ENCODE measurements at regions not wholly inside any gene's neighbourhood (a gene's known extent, or its start where the extent isn't known, plus 50 kb on each side); places are given as distances from the start of the nearest gene placed in this dataset.
"Not testable (repeated sequence)": the region's sequence is repeated elsewhere in the genome, so short reads cannot be mapped to it uniquely, and the experiment has no call there.

DNA sequence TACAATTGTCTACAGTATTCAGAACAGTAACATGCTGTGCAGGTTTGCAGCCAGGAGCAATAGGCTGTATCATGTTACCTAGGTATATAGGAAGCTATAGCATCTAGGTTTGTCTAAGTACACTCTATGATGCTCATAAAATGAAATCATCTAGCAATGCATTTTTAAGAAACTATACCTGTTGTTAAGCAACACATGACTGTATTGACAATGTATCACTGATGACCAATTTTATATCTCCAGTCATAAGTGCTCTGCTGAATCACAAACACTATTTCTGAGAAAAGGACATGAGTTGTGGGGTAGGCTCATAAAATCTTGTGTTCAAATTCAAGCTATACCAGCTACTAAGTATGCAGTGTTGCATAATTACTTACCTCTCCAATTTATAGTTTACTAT lies 501.3 kb downstream of the CD109 start:
- TF ChIP-seq, protein P1, sequence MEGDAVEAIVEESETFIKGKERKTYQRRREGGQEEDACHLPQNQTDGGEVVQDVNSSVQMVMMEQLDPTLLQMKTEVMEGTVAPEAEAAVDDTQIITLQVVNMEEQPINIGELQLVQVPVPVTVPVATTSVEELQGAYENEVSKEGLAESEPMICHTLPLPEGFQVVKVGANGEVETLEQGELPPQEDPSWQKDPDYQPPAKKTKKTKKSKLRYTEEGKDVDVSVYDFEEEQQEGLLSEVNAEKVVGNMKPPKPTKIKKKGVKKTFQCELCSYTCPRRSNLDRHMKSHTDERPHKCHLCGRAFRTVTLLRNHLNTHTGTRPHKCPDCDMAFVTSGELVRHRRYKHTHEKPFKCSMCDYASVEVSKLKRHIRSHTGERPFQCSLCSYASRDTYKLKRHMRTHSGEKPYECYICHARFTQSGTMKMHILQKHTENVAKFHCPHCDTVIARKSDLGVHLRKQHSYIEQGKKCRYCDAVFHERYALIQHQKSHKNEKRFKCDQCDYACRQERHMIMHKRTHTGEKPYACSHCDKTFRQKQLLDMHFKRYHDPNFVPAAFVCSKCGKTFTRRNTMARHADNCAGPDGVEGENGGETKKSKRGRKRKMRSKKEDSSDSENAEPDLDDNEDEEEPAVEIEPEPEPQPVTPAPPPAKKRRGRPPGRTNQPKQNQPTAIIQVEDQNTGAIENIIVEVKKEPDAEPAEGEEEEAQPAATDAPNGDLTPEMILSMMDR (IDR thresholded peaks at IDR 0.05): no peak
- H3K27me3 ChIP-seq: no peaks in the 10 kb centered on the region
- no peak overlapping the region for H3K27ac ChIP-seq
- H3K36me3 ChIP-seq: no peaks in the 10 kb centered on the region
- H3K4me3 ChIP-seq: no peak overlapping the region
- no peaks in the 10 kb centered on the region for H3K9me3 ChIP-seq
- DNase-seq (ENCODE audit: low spot score): no peak
- no peaks in the 10 kb centered on the region for H3K4me1 ChIP-seq

DNA sequence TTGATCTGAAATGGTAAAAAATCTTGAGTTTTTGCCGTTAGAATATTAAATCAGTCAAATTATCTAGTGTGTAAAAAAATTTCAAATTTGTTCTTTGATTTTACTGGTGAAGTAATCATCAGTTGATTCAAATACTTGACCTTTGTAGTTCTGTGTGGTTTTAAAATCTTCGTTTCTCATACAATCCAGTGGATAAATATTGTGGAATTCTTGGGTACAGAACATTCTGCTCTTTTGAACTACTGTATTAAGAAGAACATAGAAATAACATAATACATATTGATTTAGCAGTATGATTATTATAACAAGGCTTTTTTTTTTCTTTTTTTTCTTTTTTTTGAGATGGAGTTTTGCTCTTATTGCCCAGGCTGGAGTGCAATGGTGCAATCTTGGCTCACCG lies 491.8 kb downstream of the CD109 start:
- no peak for DNase-seq (ENCODE audit: low spot score)
- TF ChIP-seq, protein P1 (IDR thresholded peaks at IDR 0.05): no peak
- H3K27ac ChIP-seq: no peak overlapping the region

DNA sequence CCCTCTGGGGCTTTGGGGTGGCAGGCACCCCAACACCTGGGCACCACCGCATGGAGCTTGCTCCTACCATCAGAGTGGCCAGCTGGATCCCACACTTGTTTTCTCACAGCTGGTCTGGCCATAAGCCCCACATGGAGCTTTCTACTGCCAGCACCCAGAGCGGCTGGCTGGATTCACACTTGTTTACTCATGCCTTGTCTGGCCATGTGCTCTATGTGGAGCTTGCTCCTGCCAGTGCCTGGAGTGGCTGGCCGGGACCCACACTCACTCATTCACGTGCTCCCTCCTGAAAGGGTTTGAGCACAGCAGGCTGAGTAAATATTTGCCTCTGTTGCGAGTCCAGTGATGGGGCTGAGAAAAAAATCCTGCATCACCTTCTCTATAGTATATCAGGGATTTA lies 487.0 kb downstream of the CD109 start:
- no peak for DNase-seq (ENCODE audit: low spot score)
- Histone ChIP-seq H3K4me3 (no peak overlapping the region), H3K9me3 (no peaks in the 10 kb centered on the region), H3K4me1 (no peaks in the 10 kb centered on the region), H3K27me3 (no peaks in the 10 kb centered on the region), H3K36me3 (no peaks in the 10 kb centered on the region), H3K27ac (no peak overlapping the region)
- TF ChIP-seq, protein P1 (IDR thresholded peaks at IDR 0.05): no peak

More for the DNA sequence above, 491.8 kb downstream of the CD109 start:
- Histone ChIP-seq H3K9me3 (no peaks in the 10 kb centered on the region), H3K4me1 (no peaks in the 10 kb centered on the region), H3K36me3 (no peaks in the 10 kb centered on the region), H3K4me3 (no peak overlapping the region), H3K27me3 (no peaks in the 10 kb centered on the region)

DNA sequence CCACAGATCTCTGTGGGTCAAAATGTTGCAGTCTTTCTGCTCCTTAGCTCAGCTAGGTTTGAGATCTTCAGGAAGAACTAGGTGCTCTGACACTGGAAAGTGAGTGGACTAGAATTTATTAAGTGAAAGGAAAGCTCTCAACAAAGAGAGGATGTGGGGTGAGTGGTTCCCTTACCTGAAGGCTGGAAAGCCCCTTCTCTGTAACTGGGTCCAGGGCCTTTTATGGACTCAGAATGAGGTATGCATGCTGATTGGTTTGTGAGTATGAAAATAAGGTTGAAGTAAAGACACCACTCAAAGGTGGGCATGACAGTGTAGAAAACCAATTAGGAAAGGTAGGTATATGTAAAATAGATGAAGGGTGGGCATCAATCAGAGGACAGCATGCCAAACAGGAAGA lies 485.5 kb downstream of the CD109 start:
- Histone ChIP-seq H3K27me3 (no peaks in the 10 kb centered on the region), H3K9me3 (no peaks in the 10 kb centered on the region), H3K4me1 (no peaks in the 10 kb centered on the region), H3K36me3 (no peaks in the 10 kb centered on the region), H3K4me3 (no peak overlapping the region), H3K27ac (no peak overlapping the region)
- TF ChIP-seq, protein P1 (IDR thresholded peaks at IDR 0.05): no peak
- DNase-seq (ENCODE audit: low spot score): no peak

DNA sequence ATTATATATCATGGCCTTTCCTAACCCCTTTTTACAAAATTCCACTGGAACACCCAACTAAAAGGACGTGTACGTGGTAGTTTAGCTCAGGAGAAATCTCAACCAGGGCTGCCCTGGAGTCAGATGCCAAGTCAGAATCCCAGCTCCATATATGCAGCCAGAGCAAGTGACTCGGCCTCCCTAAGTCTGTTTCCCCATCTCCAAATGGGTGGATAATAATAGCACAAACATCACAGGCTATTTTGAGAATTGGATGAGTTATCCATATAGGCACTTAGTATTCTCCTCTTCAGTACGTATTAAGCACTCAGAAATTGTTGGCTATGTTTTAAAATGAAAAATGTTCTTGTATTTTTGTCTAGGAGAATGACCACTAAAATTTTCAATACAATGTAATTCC lies 481.5 kb downstream of the CD109 start:
- H3K9me3 ChIP-seq: no peaks in the 10 kb centered on the region
- H3K36me3 ChIP-seq: no peaks in the 10 kb centered on the region
- H3K27ac ChIP-seq: no peak overlapping the region
- H3K4me3 ChIP-seq: no peak overlapping the region
- no peaks in the 10 kb centered on the region for H3K27me3 ChIP-seq
- H3K4me1 ChIP-seq: no peaks in the 10 kb centered on the region
- TF ChIP-seq, protein P1 (IDR thresholded peaks at IDR 0.05): no peak
- no peak for DNase-seq (ENCODE audit: low spot score)

DNA sequence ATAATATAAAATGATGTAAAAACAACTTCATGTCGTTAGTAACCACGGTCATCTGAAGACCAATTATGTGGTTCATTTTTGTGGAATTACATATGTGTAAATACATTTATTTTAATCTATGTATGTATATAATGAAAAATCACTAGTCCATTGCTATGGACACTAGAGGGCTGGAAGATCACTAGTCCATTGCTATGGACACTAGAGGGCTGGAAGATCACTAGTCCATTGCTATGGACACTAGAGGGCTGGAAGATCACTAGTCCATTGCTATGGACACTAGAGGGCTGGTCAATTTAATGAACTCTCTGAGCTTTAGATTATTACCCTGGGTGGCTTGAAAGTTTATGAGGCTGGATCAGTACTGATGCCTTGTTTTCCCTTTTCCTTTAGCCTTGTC lies 474.5 kb downstream of the CD109 start:
- not testable (repeated sequence) for H3K27ac ChIP-seq; H3K27me3 ChIP-seq; H3K4me1 ChIP-seq; H3K9me3 ChIP-seq; H3K36me3 ChIP-seq; DNase-seq (ENCODE audit: low spot score); H3K4me3 ChIP-seq
